H1 (cell line): ENCODE measurements at regions not wholly inside any gene's neighbourhood (a gene's known extent, or its start where the extent isn't known, plus 50 kb on each side); places are given as distances from the start of the nearest gene placed in this dataset.

ENCODE experiments used
- CTCF ChIA-PET: fragments of 300-600 bp; sonication (Branson Sonifier 250); formaldehyde crosslinking; loops from one replicate; lab custom pipeline; 2021; ENCODE audit not compliant: partially characterized antibody; lab: Charles Lee
- POLR2A ChIA-PET: fragments of 300-600 bp; sonication (Branson Sonifier 250); formaldehyde crosslinking; loops from one replicate; lab custom pipeline; 2021; ENCODE audit warnings: inconsistent platforms; ENCODE audit not compliant: partially characterized antibody; lab: Charles Lee
- DNase-seq, 2 experiments: peaks; one replicate each; pipeline versions ENCODE4 v3.0.0 to v3.0.0-alpha.2; 2010 to 2022; ENCODE audit warnings: low spot score in 2 of 2, low read depth in 1 of 2, mixed read lengths in 1 of 2
- FAIRE-seq: peaks from 2 replicates; lab custom pipeline; 2011; peaks lifted over from hg19 to GRCh38; lab: Jason Lieb, UNC
- H2AFZ ChIP-seq: 2 replicates; pipeline ENCODE4 v1.8.1; 2012; ENCODE audit warnings: low read length, inconsistent platforms
- H2AK5ac ChIP-seq: 2 replicates; pipeline ENCODE4 v1.6.1; 2013; ENCODE audit warnings: low read depth, low read length
- H2BK120ac ChIP-seq: replicated peaks from 2 replicates; pipeline ENCODE3; 2013; ENCODE audit warnings: low read depth, low read length, inconsistent platforms
- H2BK12ac ChIP-seq: 2 replicates; pipeline ENCODE4 v1.6.1; 2013; ENCODE audit warnings: low read depth, low read length
- H2BK15ac ChIP-seq: 2 replicates; pipeline ENCODE4 v1.6.1; 2013; ENCODE audit warnings: low read length
- H2BK20ac ChIP-seq: 2 replicates; pipeline ENCODE4 v1.6.1; 2013; ENCODE audit warnings: low read length
- H2BK5ac ChIP-seq: 2 replicates; pipeline ENCODE4 v1.6.1; 2013; ENCODE audit warnings: low read depth, low read length
- H3K14ac ChIP-seq: 2 replicates; pipeline ENCODE4 v1.6.1; 2013; ENCODE audit warnings: inconsistent platforms; ENCODE audit not compliant: insufficient read length
- H3K18ac ChIP-seq: 2 replicates; pipeline ENCODE4 v1.6.1; 2013; ENCODE audit warnings: low read length; ENCODE audit errors: extremely low read depth
- H3K23ac ChIP-seq: 2 replicates; pipeline ENCODE4 v1.6.1; 2013; ENCODE audit warnings: inconsistent platforms; ENCODE audit not compliant: insufficient read length
- H3K23me2 ChIP-seq: 2 replicates; pipeline ENCODE4 v1.6.1; 2013; ENCODE audit warnings: low read depth, low read length
- H3K27ac ChIP-seq: 2 replicates; pipeline ENCODE4 v1.6.1; 2011; ENCODE audit warnings: low read depth, low read length, inconsistent platforms
- H3K27me3 ChIP-seq, 4 experiments: replicated peaks in 1 of 4; 1 replicate in 1 of 4; 2 replicates in 3 of 4; pipeline versions ENCODE4 v1.6.1 to v1.8.1; 2011 to 2013; ENCODE audit warnings: low read length in 3 of 4, mild to moderate bottlenecking in 3 of 4, inconsistent platforms in 2 of 4, mixed read lengths in 2 of 4, moderate library complexity in 1 of 4; ENCODE audit not compliant: control insufficient read depth in 3 of 4, insufficient read depth in 3 of 4; ENCODE audit errors: extremely low read depth in 1 of 4
- H3K36me3 ChIP-seq, 4 experiments: 2 replicates each; pipeline versions ENCODE4 v1.6.1 to v1.8.1; 2011 to 2013; ENCODE audit warnings: mild to moderate bottlenecking in 4 of 4, low read length in 3 of 4, moderate library complexity in 2 of 4, control low read depth in 1 of 4, inconsistent platforms in 1 of 4; ENCODE audit not compliant: insufficient read depth in 4 of 4, control insufficient read depth in 2 of 4
- H3K4ac ChIP-seq: replicated peaks from 2 replicates; pipeline ENCODE3; 2013; ENCODE audit warnings: low read length, low read depth, mixed read lengths, inconsistent platforms; ENCODE audit not compliant: insufficient read length
- H3K4me1 ChIP-seq, 4 experiments: replicated peaks in 1 of 4; 1 replicate in 1 of 4; 2 replicates in 3 of 4; pipeline versions ENCODE4 v1.6.1 to v1.8.1; 2011 to 2013; ENCODE audit warnings: low read length in 3 of 4, inconsistent platforms in 2 of 4, mixed read lengths in 1 of 4; ENCODE audit not compliant: insufficient read depth in 4 of 4, control insufficient read depth in 3 of 4
- H3K4me2 ChIP-seq, 2 experiments: 2 replicates each; pipeline versions ENCODE4 v1.6.1 to v1.8.1; 2011 to 2013; ENCODE audit warnings: low read depth in 2 of 2, low read length in 2 of 2, control low read depth in 1 of 2, inconsistent platforms in 1 of 2, mild to moderate bottlenecking in 1 of 2; ENCODE audit not compliant: insufficient read depth in 1 of 2
- H3K4me3 ChIP-seq, 4 experiments: fragments of 200-600, 300-600 bp in 1 of 4; sonication (generic), shearing (Covaris generic), sonication (Bioruptor Twin) in 1 of 4; 2 replicates each; pipeline versions ENCODE4 v1.5.1 to v1.8.1; 2011 to 2016; ENCODE audit warnings: low read length in 4 of 4, low read depth in 3 of 4, control low read depth in 2 of 4, inconsistent platforms in 2 of 4, mild to moderate bottlenecking in 2 of 4, mixed read lengths in 1 of 4, moderate library complexity in 1 of 4; ENCODE audit not compliant: insufficient read depth in 2 of 4; ENCODE audit errors: extremely low read depth in 1 of 4
- H3K56ac ChIP-seq: replicated peaks from 2 replicates; pipeline ENCODE3; 2013; ENCODE audit warnings: low read depth, mild to moderate bottlenecking, mixed read lengths, low read length, inconsistent platforms; ENCODE audit not compliant: insufficient read length
- H3K79me1 ChIP-seq: 2 replicates; pipeline ENCODE4 v1.6.1; 2013; ENCODE audit warnings: low read depth, low read length, control low read depth
- H3K79me2 ChIP-seq, 2 experiments: 2 replicates each; pipeline versions ENCODE4 v1.6.1 to v1.8.1; 2012 to 2013; ENCODE audit warnings: low read length in 2 of 2, mild to moderate bottlenecking in 2 of 2, inconsistent platforms in 1 of 2; ENCODE audit not compliant: insufficient read depth in 2 of 2, control insufficient read depth in 1 of 2
- H3K9ac ChIP-seq, 4 experiments: replicated peaks in 1 of 4; 1 replicate in 1 of 4; 2 replicates in 3 of 4; pipeline versions ENCODE4 v1.6.1 to v1.8.1; 2011 to 2013; ENCODE audit warnings: low read depth in 3 of 4, low read length in 3 of 4, control low read depth in 2 of 4, mild to moderate bottlenecking in 2 of 4, moderate library complexity in 2 of 4, inconsistent platforms in 1 of 4; ENCODE audit errors: extremely low read depth in 1 of 4
- H3K9me3 ChIP-seq, 2 experiments: 2 replicates each; pipeline versions ENCODE4 v1.6.1 to v1.8.1; 2012 to 2013; ENCODE audit warnings: mild to moderate bottlenecking in 2 of 2, moderate library complexity in 2 of 2, control low read depth in 1 of 2, inconsistent platforms in 1 of 2, low read depth in 1 of 2, low read length in 1 of 2, mixed read lengths in 1 of 2; ENCODE audit not compliant: insufficient read depth in 2 of 2
- H4K20me1 ChIP-seq, 2 experiments: replicated peaks in 1 of 2; 2 replicates each; pipeline versions ENCODE3 to v1.8.1; 2011 to 2013; ENCODE audit warnings: inconsistent platforms in 2 of 2, low read length in 2 of 2, mild to moderate bottlenecking in 1 of 2; ENCODE audit not compliant: insufficient read depth in 2 of 2, control insufficient read depth in 1 of 2
- H4K5ac ChIP-seq: 2 replicates; pipeline ENCODE4 v1.6.1; 2013; ENCODE audit warnings: low read length, low read depth, mixed read lengths, inconsistent platforms; ENCODE audit not compliant: insufficient read length
- H4K8ac ChIP-seq: 2 replicates; pipeline ENCODE4 v1.8.0; 2013; ENCODE audit warnings: mild to moderate bottlenecking, moderate library complexity, low read length, inconsistent platforms; ENCODE audit not compliant: insufficient read depth; ENCODE audit errors: extremely low read depth
- H4K91ac ChIP-seq: replicated peaks from 2 replicates; pipeline ENCODE3; 2013; ENCODE audit warnings: low read length, mixed read lengths, inconsistent platforms; ENCODE audit not compliant: insufficient read length
- CHD1 ChIP-seq: IDR thresholded peaks from 2 replicates; pipeline ENCODE4 v1.6.1; 2012; ENCODE audit warnings: low read depth, low read length, improper control_type of control experiment
- EP300 ChIP-seq, 2 experiments: IDR thresholded peaks; 1 replicate in 1 of 2; 2 replicates in 1 of 2; pipeline ENCODE4 v1.6.1; 2011 to 2012; ENCODE audit warnings: low read depth in 2 of 2, low read length in 2 of 2, mild to moderate bottlenecking in 2 of 2, borderline replicate concordance in 1 of 2, inconsistent platforms in 1 of 2, moderate library complexity in 1 of 2
- RAD21 ChIP-seq, 2 experiments: IDR thresholded peaks in 1 of 2; conservative IDR thresholded peaks in 1 of 2; 2 replicates each; pipeline ENCODE4 v1.6.1; 2011; ENCODE audit warnings: low read depth in 2 of 2, low read length in 2 of 2, improper control_type of control experiment in 1 of 2, inconsistent platforms in 1 of 2, mild to moderate bottlenecking in 1 of 2, moderate library complexity in 1 of 2
- WGBS, 2 experiments: shearing (Covaris generic) in 1 of 2; methylation state at CpG; one replicate each; pipeline versions ENCODE4 v1.1.6 to v1.1.7; 2013 to 2015; ENCODE audit warnings: low lambda C conversion rate in 2 of 2, mixed read lengths in 2 of 2, inconsistent platforms in 1 of 2, low coverage in 1 of 2, missing lambda C conversion rate in 1 of 2; ENCODE audit not compliant: insufficient replicate concordance in 2 of 2, insufficient coverage in 1 of 2, insufficient read length in 1 of 2; ENCODE audit errors: extremely low coverage in 1 of 2, missing lambda C conversion rate in 1 of 2; 5-methylcytosine and 5-hydroxymethylcytosine counted together
- TF ChIP-seq, protein P1 (sequence below): IDR thresholded peaks from 2 replicates; pipeline ENCODE4 v1.6.1; 2011; ENCODE audit warnings: low read depth, mild to moderate bottlenecking, low read length; ENCODE audit not compliant: insufficient read depth

DNA sequence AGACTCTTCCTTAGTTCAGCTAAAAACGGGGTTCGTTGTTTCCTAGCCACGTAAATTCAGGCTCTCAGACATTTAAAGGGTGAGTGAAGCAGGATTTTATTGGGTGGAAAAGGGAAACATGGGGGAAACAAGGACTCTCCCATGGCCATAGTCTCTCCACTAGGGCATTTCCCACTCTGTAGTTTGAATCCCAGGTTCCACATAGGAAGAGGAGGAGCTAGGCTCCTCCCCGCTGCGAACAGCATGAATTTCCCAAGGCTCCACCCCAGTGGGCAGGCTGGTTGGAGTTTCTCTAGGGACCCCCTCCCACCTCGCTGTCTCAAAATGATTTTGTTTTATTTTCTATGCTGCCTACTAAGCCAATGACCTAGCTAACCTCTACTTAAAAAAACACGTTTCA, 2170.8 kb upstream of the PCDH20 start:
- no peak overlapping the region for H2BK15ac ChIP-seq
- no peaks in the 10 kb centered on the region for H3K79me1 ChIP-seq
- H3K4me3 ChIP-seq, result no peak overlapping the region
- TF ChIP-seq CHD1 (no peak), EP300 (IDR thresholded peaks at IDR 0.05; ENCODE audit: borderline replicate concordance in 1 of 2, low read depth in 2 of 2, low read length in 2 of 2) (no peak), RAD21 (IDR thresholded peaks at IDR 0.05 in 1 of 2, conservative IDR thresholded peaks at IDR 0.05 in 1 of 2; ENCODE audit: low read depth in 2 of 2, low read length in 2 of 2) (no peak)
- TF ChIP-seq, protein P1, sequence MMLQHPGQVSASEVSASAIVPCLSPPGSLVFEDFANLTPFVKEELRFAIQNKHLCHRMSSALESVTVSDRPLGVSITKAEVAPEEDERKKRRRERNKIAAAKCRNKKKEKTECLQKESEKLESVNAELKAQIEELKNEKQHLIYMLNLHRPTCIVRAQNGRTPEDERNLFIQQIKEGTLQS, result no peak
- H4K20me1 ChIP-seq, result no peaks in the 10 kb centered on the region
- H4K5ac ChIP-seq, result no peak overlapping the region
- H3K9me3 ChIP-seq, result peaks cover 0 to 2% of the 10 kb centered on the region in 2 experiments; a peak in 1 of 4 replicates
- H3K23me2 ChIP-seq, result no peaks in the 10 kb centered on the region; the same call in 1 of the 2 replicates
- CTCF ChIA-PET, result interaction anchor here (1.3 kb wide), 1 partner anchor 8 kb away, joined by 4 read pairs; no protein-coding TSS in a partner anchor
- no peak overlapping the region for H2BK5ac ChIP-seq
- H3K27ac ChIP-seq, result no peak overlapping the region
- H2BK120ac ChIP-seq, result no peak overlapping the region
- H3K14ac ChIP-seq, result no peak overlapping the region
- no peak overlapping the region for H2AK5ac ChIP-seq
- H3K4me2 ChIP-seq, result no peak overlapping the region
- WGBS, 2 experiments, result 93% methylated on average over 7 of the region's 7 CpGs; no CpG with 5 or more reads in 1 of the 2 experiments
- no peaks in the 10 kb centered on the region for H3K36me3 ChIP-seq
- no peak overlapping the region for H2BK20ac ChIP-seq
- no peaks in the 10 kb centered on the region for H3K79me2 ChIP-seq
- no peak overlapping the region for H3K56ac ChIP-seq
- H3K23ac ChIP-seq, result no peak overlapping the region
- H4K91ac ChIP-seq, result no peak overlapping the region
- DNase-seq (no peak), FAIRE-seq (no peak)
- POLR2A ChIA-PET, result no interaction called here
- no peak overlapping the region for H3K18ac ChIP-seq
- H3K27me3 ChIP-seq, result no peaks in the 10 kb centered on the region
- H3K9ac ChIP-seq, result no peak overlapping the region
- no peak overlapping the region for H3K4ac ChIP-seq
- H2AFZ ChIP-seq, result peak overlapping the region; percentile 92; the same call in 1 of the 2 replicates
- H2BK12ac ChIP-seq, result no peak overlapping the region
- H3K4me1 ChIP-seq, result no peaks in the 10 kb centered on the region
- H4K8ac ChIP-seq, result no peak overlapping the region
